Choroid plexus epithelial cell (primary cell): ENCODE measurements at regions not wholly inside any gene's neighbourhood (a gene's known extent, or its start where the extent isn't known, plus 50 kb on each side); places are given as distances from the start of the nearest gene placed in this dataset.

Experiments
- DNase-seq: peaks from one replicate; pipeline ENCODE4 v3.0.0-alpha.2; 2010; ENCODE audit warnings: low read depth
- H3K4me3 ChIP-seq: 2 replicates; pipeline ENCODE4 v1.5.1; 2011; ENCODE audit warnings: low read depth, mild to moderate bottlenecking, control low read depth, low read length, moderate library complexity
- CTCF ChIP-seq: conservative IDR thresholded peaks from 2 replicates; pipeline ENCODE4 v1.5.1; 2011; ENCODE audit warnings: low read depth, mild to moderate bottlenecking, control low read depth, inconsistent platforms, low read length, moderate library complexity

DNA sequence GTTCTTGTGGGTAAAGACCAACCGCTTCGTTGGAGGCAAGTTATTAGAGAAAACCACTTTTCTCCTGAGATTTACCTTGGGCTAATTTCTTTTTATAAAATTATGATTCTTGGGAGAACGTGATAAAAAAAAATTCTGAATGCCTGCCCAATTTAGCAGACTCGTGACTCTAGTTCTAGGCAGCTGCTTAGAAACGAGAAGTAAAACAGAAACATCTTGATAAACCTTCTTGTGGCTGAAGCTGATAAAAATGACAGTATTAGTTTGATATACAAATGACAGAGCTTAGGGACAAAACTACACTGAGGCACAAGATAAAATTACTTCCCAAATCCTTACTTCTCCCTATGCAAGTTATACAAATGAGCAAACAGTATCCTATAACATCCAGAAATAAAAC, 458.9 kb upstream of the TEX13C start:
- no peak for TF ChIP-seq CTCF

DNA sequence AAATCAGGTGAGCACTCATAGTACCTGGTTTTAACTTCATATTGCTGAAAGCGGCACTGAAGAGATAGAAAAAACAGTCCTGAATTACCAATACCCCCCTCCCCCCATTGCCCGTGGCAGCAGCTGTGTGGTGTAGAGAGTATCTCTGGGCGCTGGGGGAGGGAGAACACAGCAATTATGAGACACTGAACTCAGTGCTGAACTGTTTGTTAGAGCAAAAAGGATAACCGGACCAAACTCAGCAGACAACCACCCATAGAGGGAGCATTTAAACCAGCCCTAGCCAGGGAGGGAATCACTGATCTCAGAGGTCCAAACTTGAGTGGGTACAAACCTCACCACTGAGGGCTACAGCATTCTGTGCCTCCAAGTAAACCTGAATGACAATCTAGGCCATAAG, 457.4 kb upstream of the TEX13C start:
- H3K4me3 ChIP-seq = no peak overlapping the region
- no peak for DNase-seq
- TF ChIP-seq CTCF = no peak

More for the DNA sequence above, 458.9 kb upstream of the TEX13C start:
- no peak for DNase-seq
- no peak overlapping the region for H3K4me3 ChIP-seq

GRCh38 chrX:124863303-124863702, 456.4 kb upstream of the TEX13C start:
- TF ChIP-seq CTCF = no peak
- DNase-seq = no peak
- H3K4me3 ChIP-seq = no peak overlapping the region

GRCh38 chrX:124887572-124887971, 432.1 kb upstream of the TEX13C start:
- TF ChIP-seq CTCF = no peak
- no peak overlapping the region for H3K4me3 ChIP-seq
- no peak for DNase-seq

DNA sequence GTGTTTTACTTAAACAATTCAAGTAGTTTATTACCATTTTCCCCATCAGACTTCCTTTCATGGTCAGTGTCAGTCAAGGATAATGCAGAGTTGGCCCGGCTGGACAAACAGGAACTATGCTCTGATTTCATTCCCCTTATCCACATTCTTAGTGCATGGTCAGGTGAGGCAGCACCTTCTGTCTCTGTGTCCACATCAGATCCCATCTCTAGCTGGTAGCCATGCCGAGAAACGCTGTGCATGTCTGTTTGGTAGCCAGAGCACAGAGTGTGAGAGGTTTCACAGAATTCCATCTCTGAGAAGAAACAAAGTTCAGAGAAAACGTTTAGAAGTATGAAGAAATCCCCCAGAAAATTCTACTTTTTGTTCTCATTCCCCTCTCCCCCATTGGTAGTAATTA, 423.7 kb upstream of the TEX13C start:
- no peak for DNase-seq
- no peak for TF ChIP-seq CTCF
- H3K4me3 ChIP-seq = no peak overlapping the region

GRCh38 chrX:124902953-124903352, 416.7 kb upstream of the TEX13C start:
- no peak overlapping the region for H3K4me3 ChIP-seq
- DNase-seq = no peak
- TF ChIP-seq CTCF = no peak

DNA sequence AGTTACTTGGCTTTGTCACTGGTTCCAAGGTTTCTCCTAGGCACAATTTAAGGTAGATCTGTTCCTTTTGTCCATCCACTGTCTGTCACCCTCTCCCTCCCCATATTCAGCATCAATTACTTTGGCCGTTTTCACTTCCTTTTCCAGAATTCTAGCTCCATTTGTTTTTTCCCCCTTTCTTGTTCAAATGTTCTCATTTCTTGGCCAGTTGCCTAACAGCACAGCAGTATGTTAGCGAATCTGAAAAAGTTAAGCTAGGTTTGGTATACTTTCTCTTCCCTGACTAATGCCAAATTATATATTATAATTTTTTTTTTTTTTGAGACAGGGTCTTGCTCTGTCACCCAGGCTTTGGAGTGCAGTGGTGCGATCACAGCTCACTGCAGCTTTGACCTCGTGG, 409.1 kb upstream of the TEX13C start:
- TF ChIP-seq CTCF = no peak
- DNase-seq = no peak
- no peak overlapping the region for H3K4me3 ChIP-seq
